Skeletal muscle satellite cell (primary cell): ENCODE measurements at regions not wholly inside any gene's neighbourhood (a gene's known extent, or its start where the extent isn't known, plus 50 kb on each side); places are given as distances from the start of the nearest gene placed in this dataset.

Source experiments
- H3K27me3 ChIP-seq: 2 replicates; pipeline ENCODE4 v1.7.0; 2013; ENCODE audit warnings: low read length; ENCODE audit not compliant: control insufficient read depth, insufficient read depth
- H3K36me3 ChIP-seq: 2 replicates; pipeline ENCODE4 v1.7.0; 2013; ENCODE audit warnings: mild to moderate bottlenecking, control low read depth, low read length; ENCODE audit not compliant: insufficient read depth
- H3K4me1 ChIP-seq: 2 replicates; pipeline ENCODE4 v1.7.0; 2013; ENCODE audit warnings: low read length; ENCODE audit not compliant: control insufficient read depth, insufficient read depth
- H3K4me2 ChIP-seq: 2 replicates; pipeline ENCODE4 v1.7.0; 2013; ENCODE audit warnings: mild to moderate bottlenecking, low read length
- H3K4me3 ChIP-seq: 2 replicates; pipeline ENCODE4 v1.7.0; 2013; ENCODE audit warnings: low read length
- H3K9ac ChIP-seq: 2 replicates; pipeline ENCODE4 v1.7.0; 2013; ENCODE audit warnings: mild to moderate bottlenecking, low read depth, low read length, moderate library complexity
- H3K9me3 ChIP-seq: replicated peaks from 2 replicates; pipeline ENCODE4 v1.7.0; 2013; ENCODE audit warnings: mild to moderate bottlenecking, control low read depth, low read length

GRCh38 chr18:61756244-61756643, 136.6 kb downstream of the RNF152 start:
- H3K9ac ChIP-seq: no peak overlapping the region
- no peaks in the 10 kb centered on the region for H3K4me1 ChIP-seq
- H3K9me3 ChIP-seq: no peaks in the 10 kb centered on the region
- no peak overlapping the region for H3K4me2 ChIP-seq
- H3K27me3 ChIP-seq: peaks cover 4% of the 10 kb centered on the region
- H3K4me3 ChIP-seq: no peak overlapping the region
- H3K36me3 ChIP-seq: no peaks in the 10 kb centered on the region

- no peaks in the 10 kb centered on the region for H3K4me1 ChIP-seq
- H3K36me3 ChIP-seq: no peaks in the 10 kb centered on the region
- H3K27me3 ChIP-seq: peaks cover 4% of the 10 kb centered on the region
- no peak overlapping the region for H3K4me2 ChIP-seq
- no peaks in the 10 kb centered on the region for H3K9me3 ChIP-seq
- no peak overlapping the region for H3K9ac ChIP-seq
- H3K4me3 ChIP-seq: no peak overlapping the region
Observed at GRCh38 chr18:61755555-61755954, 137.3 kb downstream of the RNF152 start.

- Histone ChIP-seq H3K4me2 (no peak overlapping the region), H3K36me3 (no peaks in the 10 kb centered on the region)
Observed at GRCh38 chr18:61754039-61754583, 138.7 kb downstream of the RNF152 start.

GRCh38 chr18:61753373-61753772, 139.4 kb downstream of the RNF152 start:
- H3K4me2 ChIP-seq: no peak overlapping the region
- no peaks in the 10 kb centered on the region for H3K36me3 ChIP-seq
- no peaks in the 10 kb centered on the region for H3K9me3 ChIP-seq

More at GRCh38 chr18:61754039-61754583, 138.7 kb downstream of the RNF152 start:
- no peaks in the 10 kb centered on the region for H3K9me3 ChIP-seq
- no peak overlapping the region for H3K9ac ChIP-seq
- H3K27me3 ChIP-seq: peaks cover 5% of the 10 kb centered on the region
- no peaks in the 10 kb centered on the region for H3K4me1 ChIP-seq
- no peak overlapping the region for H3K4me3 ChIP-seq

GRCh38 chr18:61752973-61753372, 139.8 kb downstream of the RNF152 start:
- Histone ChIP-seq H3K4me1 (no peaks in the 10 kb centered on the region), H3K9ac (no peak overlapping the region), H3K9me3 (no peaks in the 10 kb centered on the region), H3K4me2 (no peak overlapping the region), H3K36me3 (no peaks in the 10 kb centered on the region), H3K27me3 (peaks cover 8% of the 10 kb centered on the region), H3K4me3 (no peak overlapping the region)

More at GRCh38 chr18:61753373-61753772, 139.4 kb downstream of the RNF152 start:
- no peak overlapping the region for H3K9ac ChIP-seq
- peaks cover 8% of the 10 kb centered on the region for H3K27me3 ChIP-seq
- no peaks in the 10 kb centered on the region for H3K4me1 ChIP-seq
- no peak overlapping the region for H3K4me3 ChIP-seq

GRCh38 chr18:61750840-61751668, 141.8 kb downstream of the RNF152 start:
- H3K4me3 ChIP-seq: no peak overlapping the region
- H3K9ac ChIP-seq: no peak overlapping the region
- no peaks in the 10 kb centered on the region for H3K36me3 ChIP-seq
- peaks cover 4% of the 10 kb centered on the region for H3K27me3 ChIP-seq
- no peaks in the 10 kb centered on the region for H3K9me3 ChIP-seq
- H3K4me2 ChIP-seq: no peak overlapping the region
- no peaks in the 10 kb centered on the region for H3K4me1 ChIP-seq

- H3K4me3 ChIP-seq: no peak overlapping the region
- no peaks in the 10 kb centered on the region for H3K9me3 ChIP-seq
- H3K9ac ChIP-seq: no peak overlapping the region
- H3K4me1 ChIP-seq: no peaks in the 10 kb centered on the region
- no peak overlapping the region for H3K4me2 ChIP-seq
- H3K36me3 ChIP-seq: no peaks in the 10 kb centered on the region
- H3K27me3 ChIP-seq: peaks cover 4% of the 10 kb centered on the region
Observed at GRCh38 chr18:61749546-61749945, 143.3 kb downstream of the RNF152 start.

GRCh38 chr18:61749031-61749430, 143.8 kb downstream of the RNF152 start:
- Histone ChIP-seq H3K27me3 (peaks cover 4% of the 10 kb centered on the region), H3K4me2 (no peak overlapping the region), H3K9ac (no peak overlapping the region), H3K36me3 (no peaks in the 10 kb centered on the region), H3K4me1 (no peaks in the 10 kb centered on the region), H3K4me3 (no peak overlapping the region), H3K9me3 (no peaks in the 10 kb centered on the region)

- Histone ChIP-seq H3K9ac (no peak overlapping the region), H3K9me3 (no peaks in the 10 kb centered on the region), H3K36me3 (no peaks in the 10 kb centered on the region), H3K4me1 (no peaks in the 10 kb centered on the region), H3K27me3 (peaks cover 4% of the 10 kb centered on the region), H3K4me2 (no peak overlapping the region), H3K4me3 (no peak overlapping the region)
Observed at GRCh38 chr18:61748004-61748403, 144.8 kb downstream of the RNF152 start.

GRCh38 chr18:61743775-61744531, 148.9 kb downstream of the RNF152 start:
- Histone ChIP-seq H3K9me3 (no peaks in the 10 kb centered on the region), H3K9ac (no peak overlapping the region), H3K36me3 (no peaks in the 10 kb centered on the region), H3K4me2 (no peak overlapping the region), H3K4me1 (peaks cover 7% of the 10 kb centered on the region), H3K27me3 (peaks cover 2% of the 10 kb centered on the region), H3K4me3 (no peak overlapping the region)

GRCh38 chr18:61742565-61743429, 150.0 kb downstream of the RNF152 start:
- peaks cover 15% of the 10 kb centered on the region for H3K4me1 ChIP-seq
- no peak overlapping the region for H3K9ac ChIP-seq
- no peaks in the 10 kb centered on the region for H3K9me3 ChIP-seq
- no peak overlapping the region for H3K4me3 ChIP-seq
- H3K27me3 ChIP-seq: no peaks in the 10 kb centered on the region
- no peaks in the 10 kb centered on the region for H3K36me3 ChIP-seq
- H3K4me2 ChIP-seq: no peak overlapping the region
